GM20000 (cell line): ENCODE measurements at regions not wholly inside any gene's neighbourhood (a gene's known extent, or its start where the extent isn't known, plus 50 kb on each side); places are given as distances from the start of the nearest gene placed in this dataset.

Experiments
- DNase-seq: peaks from one replicate; pipeline ENCODE4 v3.0.0; 2012; ENCODE audit warnings: low spot score
- CTCF ChIP-seq: IDR thresholded peaks from 2 replicates; pipeline ENCODE4 v1.5.1; 2012; ENCODE audit warnings: mild to moderate bottlenecking, control low read depth; ENCODE audit errors: extremely low read depth, missing control alignments

GRCh38 chr2:9748577-9748976 is 94.7 kb upstream of the TAF1B start:
- TF ChIP-seq CTCF: no peak
- DNase-seq: no peak

- no peak for DNase-seq
- no peak for TF ChIP-seq CTCF
These were observed 93.6 kb upstream of the TAF1B start for GRCh38 chr2:9749546-9750223.

- TF ChIP-seq CTCF: no peak
- no peak for DNase-seq
These were observed 92.8 kb upstream of the TAF1B start for GRCh38 chr2:9750224-9751215.

- TF ChIP-seq CTCF: no peak
- DNase-seq: no peak
These were observed 91.4 kb upstream of the TAF1B start for GRCh38 chr2:9751831-9752230.

GRCh38 chr2:9752441-9753275 is 90.6 kb upstream of the TAF1B start:
- no peak for TF ChIP-seq CTCF
- DNase-seq: peak; percentile 59

- DNase-seq: peak; percentile 77
- no peak for TF ChIP-seq CTCF
These were observed 90.0 kb upstream of the TAF1B start for GRCh38 chr2:9753276-9753600.
